DMS79 treated with DMSO at 0.1 percent for 48 hours (cell line): ENCODE measurements at regions not wholly inside any gene's neighbourhood (a gene's known extent, or its start where the extent isn't known, plus 50 kb on each side); places are given as distances from the start of the nearest gene placed in this dataset.
"Not testable (repeated sequence)": the region's sequence is repeated elsewhere in the genome, so short reads cannot be mapped to it uniquely, and the experiment has no call there.

Source experiments
- DNase-seq: peaks from one replicate; lab custom pipeline; 2025; lab: John Stamatoyannopoulos, UW

DNA sequence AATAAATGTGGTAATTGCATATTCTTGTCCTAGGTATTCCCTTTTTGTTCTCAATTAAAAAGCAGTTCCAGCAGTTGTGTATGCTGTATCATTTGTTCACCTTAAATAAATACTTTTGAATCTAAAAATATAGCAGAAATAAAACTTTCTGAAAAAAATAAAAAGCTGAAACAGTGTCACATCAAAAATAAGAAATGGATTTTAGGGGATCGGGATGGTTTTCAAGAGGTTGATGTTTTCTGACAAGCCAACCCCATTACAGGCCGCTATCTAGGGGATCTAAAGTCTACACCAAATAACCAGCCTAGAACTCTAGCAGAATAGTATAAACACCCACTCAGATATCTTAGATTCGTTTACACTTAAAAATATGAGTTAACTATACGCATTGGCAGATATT lies 95.4 kb upstream of the MAML3 start:
- DNase-seq, result no peak

DNA sequence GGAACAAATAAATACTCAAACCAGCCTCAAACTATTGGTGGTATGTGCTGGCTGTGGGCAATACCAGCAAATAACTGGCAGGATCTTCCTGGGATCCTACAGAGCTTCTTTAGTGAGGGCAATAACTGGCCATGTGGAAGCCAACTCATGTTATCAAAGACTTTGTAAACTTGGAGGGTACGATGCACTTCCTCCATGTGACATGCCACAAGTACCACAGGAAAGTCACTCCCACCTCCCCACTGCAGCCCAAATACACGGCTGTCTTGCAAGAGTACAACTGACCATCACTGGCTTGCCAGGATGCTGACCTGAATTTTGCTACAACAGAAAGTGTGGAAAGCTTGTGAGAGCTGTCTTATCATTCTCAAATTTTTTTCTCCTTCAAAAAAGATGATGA lies 93.3 kb upstream of the MAML3 start:
- no peak for DNase-seq

DNA sequence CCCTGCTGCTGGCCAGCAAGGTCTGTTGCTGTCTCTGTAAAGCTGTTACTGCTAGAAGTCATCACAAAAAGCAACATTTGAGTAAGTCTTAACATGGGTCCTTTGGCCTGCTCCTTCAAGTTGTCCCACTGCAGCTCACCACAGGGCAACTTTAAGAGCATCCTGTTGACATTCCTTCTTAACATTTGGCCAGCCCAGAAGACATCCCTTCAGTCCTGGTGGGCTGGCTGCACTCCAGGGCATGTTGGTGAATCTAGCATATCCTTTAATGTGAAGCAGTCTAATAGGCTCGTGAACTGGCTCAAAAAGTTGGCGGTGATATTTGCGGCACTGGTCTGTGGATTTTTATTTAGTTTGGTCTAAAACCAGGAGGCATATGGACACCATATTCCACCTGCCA lies 92.2 kb upstream of the MAML3 start:
- no peak for DNase-seq

DNA sequence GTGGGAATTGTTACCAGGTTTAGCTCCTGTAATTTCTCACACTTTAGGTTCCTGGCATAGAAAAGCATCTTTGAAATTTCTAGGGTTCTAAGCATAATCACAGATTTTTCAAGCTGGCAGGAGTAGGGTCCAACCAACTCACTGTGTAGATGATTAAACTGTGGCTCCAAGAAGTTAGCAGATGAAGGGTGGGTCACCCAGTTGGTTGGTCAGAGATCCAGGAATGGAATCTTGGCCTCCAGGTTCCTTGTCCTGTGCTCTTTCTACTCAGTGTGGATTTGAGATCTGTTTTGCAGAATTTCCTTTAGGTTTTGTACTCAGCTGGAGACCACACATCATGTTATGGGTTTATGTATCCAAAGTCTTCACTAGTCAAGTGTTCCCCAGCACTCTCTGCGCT lies 90.3 kb upstream of the MAML3 start:
- no peak for DNase-seq

DNA sequence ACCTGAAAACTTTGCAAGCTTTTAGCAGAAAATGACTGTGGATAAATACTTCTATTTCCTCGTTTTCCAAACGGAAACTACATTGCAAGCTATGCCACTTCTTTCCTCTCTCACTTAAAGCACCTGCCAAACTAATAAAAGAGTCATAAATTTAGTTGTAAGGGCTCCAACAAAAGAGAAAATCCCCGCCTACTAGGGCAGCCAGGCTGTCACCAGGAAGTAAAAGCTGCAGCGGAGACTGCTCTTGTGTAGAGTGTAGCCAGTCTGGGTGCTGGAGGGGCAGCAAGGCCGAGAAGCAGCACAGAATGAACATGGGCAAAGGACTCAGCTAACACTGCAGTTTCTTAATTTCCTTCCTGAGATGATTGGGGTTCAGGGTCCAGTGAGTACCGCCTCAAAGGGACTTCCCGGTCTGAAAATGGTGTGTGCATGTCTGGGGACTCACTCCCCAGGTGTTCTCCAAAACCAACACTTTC lies 89.3 kb upstream of the MAML3 start:
- DNase-seq, result peak; percentile 80

DNA sequence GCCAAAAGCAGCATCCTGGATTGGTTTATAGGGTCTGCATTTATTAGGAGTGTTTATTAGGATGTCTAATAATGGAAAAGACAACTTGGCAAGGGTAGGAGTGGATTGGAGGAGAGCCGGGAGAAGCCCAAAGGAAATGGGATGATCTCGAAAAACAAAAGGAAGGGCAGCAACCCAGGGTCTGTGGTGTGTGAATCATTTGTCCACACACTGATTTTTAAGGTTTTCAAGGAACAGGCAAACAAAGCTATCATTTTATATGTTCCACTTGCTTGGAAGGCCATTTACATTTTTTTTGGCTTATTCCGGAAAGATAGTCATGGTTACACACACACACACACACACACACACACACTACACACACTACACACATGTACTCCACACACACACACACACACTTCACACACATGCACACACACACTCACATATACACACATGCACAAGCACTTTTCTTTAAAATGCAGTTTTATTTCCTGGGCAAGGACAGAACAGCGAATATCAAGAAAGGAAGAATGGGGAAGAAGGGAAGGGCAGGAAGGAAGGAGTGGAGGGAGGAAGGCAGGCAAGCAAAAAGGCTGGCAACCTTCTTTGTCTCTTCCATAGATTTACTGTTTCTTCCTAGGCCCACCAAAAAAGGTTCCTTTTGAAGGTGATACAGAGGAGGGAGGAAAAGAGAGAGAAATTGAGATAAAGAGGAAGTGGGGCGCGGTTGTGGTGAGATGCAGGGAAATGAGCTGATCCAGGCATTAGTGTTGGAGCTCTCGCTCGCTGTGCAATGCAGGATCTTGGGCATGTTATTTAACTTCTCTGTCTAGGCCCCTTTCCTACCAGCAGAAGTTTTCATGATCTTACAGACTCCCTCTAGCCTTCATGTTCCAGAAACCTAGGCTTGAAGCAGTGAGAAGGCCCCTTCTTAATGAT lies 88.6 kb upstream of the MAML3 start:
- DNase-seq, result peak; percentile 6

DNA sequence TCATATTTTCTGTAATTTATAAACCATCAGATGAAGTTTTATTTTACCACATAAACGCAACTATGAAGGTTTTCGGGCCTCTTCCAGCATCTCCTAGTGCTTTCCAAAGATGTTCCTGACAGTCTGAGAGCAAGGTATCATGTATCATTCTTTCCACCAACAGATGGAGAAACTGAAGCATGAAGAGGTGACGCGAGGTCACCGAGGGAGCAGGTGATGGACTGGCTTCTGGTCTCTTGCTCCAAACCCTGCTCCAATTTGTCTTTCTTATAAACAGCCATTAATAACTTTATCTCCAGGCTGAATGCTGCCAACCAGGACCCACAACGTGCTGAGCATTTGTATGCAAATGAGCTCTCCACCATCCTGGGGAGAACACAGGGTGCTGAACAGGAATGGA lies 86.3 kb upstream of the MAML3 start:
- peak; percentile 50 for DNase-seq

DNA sequence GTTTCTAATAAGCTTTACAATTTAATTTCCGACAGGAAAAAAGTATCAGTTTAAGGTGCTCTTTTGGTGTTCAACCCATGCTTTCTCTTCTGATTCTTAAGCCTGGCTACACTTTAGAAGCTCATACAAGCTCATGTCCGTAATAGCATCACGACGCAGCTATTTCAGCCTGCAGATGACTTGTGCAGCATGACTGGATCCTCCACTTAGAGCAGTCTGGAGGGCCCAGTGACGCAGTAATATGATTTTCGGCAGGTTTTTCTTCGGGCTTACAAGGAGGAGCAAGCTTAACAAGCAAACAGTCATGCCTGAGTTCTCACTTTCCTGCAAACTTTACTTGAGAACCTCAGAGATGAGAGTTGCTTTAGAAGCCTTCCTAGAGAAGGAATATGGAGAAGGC lies 85.3 kb upstream of the MAML3 start:
- DNase-seq, result peak; percentile 67

DNA sequence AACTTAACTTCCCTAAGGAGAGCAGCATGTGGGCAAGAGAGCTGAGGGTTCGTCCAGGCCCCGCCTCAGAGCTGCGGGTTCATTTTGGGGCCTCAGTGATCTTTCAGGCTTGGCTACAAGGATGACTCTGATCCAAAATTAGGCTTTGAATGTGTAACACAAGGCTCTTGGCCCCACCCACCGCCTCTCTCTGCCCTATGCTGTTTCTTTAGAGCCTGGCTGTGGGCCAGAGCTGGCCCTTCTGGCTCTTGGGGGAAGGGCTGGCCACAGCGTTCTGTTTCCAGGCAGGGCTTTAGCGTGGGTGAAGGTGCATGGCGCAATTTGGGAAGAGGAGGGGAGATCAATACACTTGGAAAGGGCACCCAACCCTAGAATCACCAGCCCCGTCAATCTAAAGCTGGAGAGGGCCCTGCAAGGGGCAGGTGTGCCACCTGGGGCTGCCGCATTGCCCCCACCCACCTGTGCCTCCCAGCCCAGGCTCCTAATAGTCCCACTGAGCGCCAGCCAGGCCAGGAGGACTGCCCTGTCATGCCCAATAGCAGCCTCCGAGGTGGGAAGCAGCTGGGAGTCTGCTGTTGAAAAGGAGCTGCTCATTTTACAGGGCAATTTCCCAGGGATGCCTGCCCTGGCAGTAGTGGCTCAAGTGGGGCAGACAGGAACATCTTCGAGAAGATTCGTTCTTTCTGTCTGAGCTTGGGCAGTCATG lies 84.5 kb upstream of the MAML3 start:
- DNase-seq, result peak; percentile 69

DNA sequence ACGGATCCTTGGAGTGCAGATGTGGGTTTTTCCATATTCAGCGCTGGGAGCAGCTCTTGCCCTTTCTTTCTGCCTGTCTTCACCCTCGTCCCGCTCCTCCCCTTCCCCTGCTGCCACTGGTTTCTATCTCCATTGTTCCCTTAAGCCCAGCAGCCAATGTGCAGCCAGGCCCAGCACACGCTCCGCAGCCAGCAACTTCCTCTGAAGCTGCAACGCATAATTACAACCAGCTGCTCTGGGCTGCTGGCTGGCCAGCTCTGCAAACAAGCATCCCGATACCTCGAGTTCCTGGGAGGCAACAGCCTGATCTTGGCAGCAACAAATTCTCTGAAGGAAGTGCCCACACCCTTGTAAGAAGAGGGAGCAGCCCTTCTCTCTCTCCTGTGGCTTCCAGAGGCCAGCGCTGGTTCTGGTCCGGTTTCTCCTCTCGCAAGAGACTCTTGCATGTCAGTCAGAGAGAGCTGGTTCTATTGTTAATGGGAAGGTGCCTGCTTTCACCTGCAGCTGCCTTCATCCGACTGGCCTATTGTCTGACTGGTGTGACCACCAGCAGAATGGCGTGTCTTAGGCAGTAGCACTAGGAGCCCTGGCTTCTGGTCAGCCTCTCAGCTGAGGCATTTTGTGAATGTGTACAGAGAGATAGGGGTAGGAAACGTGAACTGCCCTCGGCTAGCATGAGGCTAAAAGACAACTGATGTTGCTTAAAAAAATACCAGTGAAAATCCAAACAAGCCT lies 83.8 kb upstream of the MAML3 start:
- peak; percentile 86 for DNase-seq

DNA sequence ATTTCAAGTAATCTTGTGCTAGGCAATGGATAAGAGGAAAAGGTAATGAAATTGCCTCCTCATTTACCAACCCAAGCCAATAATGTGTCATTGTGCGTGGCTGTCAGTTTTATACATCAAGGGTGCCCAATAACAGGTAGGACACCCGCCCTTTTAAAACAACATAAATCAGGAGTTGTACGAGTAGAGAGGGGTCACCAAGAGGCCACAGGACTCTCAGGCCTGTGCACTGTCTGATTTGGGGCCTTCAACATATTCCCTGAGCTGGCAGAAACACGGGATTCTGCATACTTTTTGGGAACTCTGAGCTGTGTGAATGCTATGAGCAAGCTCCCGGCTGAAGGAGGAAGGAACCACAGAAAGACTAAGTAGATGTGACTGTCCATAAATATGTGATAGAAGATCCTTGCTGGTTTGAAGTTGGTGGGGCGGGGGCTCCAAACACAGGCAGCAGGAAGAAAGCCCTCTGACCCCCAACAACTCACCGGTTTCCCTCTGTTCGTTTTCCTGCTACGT lies 82.7 kb upstream of the MAML3 start:
- no peak for DNase-seq

DNA sequence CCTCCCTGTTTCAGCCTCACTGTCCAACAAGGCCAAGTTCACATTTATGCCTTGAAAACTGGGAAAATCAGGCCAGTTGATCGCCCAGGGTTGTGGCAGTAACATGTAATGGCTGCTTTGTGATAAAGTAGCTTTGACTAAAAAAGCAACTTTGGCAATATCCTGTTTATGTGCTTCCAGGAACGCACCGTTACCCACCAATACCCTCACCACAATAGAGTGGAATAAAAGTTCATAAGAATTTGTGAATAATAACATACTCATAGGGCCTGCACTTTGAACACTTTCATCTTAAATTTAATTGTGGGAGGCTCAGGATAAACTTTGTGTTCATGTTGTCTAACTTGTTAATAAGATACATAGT lies 80.7 kb upstream of the MAML3 start:
- no peak for DNase-seq

DNA sequence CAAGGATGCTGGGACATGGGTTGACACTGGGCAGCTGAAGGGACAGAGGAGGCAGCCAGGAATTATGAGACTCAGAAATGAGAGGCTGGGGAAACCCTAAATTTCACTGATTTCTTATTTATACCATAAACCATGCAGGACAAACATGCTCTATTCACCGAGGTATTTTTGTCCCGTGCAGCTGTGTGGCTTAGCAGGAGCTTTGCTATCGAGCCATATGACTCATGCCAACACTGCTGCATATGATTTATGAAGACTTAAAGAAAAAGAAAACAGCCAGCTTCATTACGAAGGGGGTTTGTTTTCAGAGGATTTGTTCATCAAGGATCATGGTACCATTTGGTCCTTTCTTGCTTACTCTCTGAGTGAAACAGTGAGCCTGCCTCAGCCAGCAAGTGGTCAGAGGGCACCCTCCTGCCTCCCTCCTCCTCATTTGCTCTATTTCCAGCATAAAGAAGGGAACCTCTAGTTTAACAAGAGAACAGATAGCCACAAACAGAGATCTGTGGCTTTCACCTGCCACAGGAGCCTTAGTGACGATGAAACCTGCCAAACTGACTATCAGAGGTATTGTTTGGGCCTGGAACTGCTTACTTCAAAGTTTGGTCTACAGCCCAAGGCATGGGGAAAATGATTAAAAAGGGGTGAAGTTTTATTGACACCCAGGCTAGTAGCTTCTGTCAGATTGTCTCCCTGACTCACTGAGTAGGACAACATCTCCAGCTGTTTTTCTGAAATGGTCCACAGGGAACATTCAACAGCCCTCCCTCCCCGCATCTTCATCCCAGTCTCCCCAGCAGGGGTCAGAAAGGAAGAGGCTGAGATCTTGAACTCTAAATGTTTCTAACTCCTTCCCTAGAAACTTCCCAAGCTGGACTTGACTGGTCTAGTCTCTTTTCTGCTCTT lies 80.1 kb upstream of the MAML3 start:
- DNase-seq, result no peak

DNA sequence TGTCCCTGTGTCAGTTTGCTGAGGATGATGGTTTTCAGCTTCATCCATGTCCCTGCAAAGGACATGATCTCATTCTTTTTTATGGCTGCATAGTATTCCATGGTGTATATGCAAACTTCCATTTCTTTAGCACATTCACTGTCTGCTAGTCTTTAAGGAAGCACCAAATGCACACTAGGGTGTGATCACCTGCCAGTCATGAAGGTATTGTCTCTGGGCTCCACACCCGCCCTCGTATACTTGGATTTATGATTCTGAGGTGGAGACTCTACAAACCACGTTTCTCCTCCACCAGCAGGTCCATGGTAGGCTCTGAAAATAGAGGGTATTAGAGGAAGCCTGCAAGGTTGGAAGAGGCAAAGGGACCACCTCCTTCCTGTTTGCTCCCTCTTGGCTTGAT lies 75.9 kb upstream of the MAML3 start:
- no peak for DNase-seq

DNA sequence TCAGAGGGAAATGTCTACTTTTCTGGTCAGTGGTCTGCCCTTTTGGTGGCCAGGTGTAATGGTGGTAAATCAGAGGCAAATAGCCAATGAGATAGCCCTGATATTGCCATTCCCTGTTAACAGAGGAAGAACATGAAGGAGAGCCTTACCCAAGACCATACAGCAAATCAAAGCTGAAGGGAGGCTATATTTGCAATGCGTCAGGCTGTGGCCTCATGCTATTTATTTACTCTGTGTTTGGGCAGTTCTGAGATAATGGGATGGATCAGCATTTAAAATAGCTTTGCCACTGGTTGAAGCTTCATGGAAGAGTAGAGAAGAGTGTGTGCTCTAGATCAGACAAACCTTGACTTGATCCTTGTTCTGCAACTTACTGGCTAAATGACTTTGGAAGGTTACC lies 73.3 kb upstream of the MAML3 start:
- no peak for DNase-seq

DNA sequence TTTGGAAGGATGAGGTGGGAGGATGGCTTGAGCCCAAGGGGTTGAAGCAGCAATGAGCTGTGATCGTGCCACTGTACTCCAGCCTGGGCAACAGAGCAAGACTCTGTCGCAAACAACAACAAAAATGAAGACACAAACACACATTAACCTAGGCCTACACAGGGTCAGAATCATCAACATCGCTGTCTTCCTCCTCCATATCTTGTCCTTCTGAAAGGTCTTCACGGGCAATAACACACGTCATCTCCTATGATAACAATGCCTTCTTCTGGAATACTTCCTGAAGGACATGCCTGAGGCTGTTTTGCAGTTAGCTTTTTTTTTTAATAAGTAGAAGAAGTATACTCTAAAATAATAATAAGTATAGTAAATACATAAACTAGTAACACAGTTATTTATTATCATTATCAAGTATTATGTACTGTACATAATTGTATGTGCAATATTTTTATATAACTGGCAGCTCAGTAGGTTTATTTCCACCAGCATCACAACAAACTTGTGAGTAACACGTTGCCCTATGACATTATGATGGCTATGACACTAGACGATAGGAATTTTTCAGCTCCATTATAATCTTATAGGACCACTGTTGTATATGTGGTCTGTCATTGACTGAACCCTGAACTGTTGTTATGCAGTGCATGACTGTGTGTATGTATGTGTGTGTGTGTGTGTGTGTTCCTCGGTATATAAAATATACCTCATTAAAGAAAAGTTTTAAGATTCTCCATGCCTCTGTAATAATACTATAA lies 69.2 kb upstream of the MAML3 start:
- DNase-seq, result no peak

DNA sequence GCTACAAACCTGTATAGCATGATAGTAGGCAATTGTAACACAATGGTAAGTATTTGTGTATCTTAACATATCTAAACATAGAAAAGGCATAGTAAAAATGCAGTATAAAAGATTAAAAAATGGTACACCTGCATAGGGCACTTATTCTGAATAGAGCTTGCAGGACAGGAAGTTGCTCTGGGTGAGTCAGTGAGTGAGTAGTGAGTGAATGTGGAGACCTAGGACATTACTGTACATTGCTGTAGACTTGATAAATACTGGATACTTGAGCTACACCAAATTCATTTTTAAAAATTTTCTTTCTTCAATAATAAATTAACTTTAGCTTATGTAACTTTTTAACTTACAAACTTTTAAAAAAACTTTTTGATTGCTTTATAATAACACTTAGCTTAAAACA lies 68.2 kb upstream of the MAML3 start:
- no peak for DNase-seq

DNA sequence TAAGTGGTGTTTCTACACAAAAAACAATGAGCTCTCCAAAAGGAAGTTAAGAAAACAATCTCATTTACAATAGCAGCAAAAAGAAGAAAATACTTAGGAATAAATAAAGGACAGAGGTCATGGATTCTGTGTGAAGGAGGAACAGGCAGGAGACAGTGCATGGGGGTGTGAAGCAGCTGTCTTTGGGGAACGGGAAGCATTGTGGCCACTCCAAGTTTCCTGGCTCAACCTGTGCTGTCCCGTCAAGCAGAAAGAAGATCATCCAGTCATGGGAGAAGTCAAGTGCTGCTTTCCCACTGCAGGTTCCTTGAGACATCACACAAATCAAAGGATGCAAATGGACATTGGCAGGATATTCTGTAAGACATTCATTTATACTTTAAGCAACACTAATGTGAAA lies 66.1 kb upstream of the MAML3 start:
- no peak for DNase-seq

DNA sequence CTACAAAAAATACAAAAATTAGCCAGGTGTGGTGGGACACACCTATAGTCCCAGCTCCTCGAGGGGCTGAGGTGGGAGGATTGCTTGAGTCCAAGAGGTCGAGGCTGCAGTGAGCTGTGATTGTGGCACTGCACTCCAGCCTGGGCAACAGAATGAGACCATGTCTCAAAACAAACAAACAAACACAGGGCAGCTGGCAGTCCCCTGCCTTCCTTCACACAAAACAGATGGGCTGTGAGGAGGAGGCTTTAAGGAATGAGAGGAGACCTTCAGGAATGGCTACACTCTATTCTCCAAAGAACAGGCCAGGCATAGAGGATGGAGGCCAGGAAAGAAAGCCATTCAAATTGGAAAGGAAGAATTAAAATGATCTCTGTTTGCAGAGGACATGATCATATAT lies 65.6 kb upstream of the MAML3 start:
- no peak for DNase-seq

DNA sequence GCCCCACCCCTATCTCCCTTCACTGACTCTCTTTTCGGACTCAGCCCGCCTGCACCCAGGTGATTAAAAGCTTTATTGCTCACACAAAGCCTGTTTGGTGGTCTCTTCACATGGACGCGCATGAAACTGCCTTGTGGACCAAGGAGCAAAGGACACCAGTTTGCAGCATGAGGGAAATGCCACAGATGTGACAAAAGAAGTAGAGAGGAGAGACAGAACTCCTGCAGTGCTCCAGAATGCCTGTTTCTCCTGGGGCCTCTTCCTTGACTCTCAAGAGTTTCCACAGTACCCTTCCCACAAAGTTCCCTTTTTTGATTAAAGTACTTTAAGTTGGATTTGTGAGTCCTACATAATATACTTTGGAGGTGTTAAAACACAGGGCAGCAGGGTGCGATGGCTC lies 65.1 kb upstream of the MAML3 start:
- not testable (repeated sequence) for DNase-seq

DNA sequence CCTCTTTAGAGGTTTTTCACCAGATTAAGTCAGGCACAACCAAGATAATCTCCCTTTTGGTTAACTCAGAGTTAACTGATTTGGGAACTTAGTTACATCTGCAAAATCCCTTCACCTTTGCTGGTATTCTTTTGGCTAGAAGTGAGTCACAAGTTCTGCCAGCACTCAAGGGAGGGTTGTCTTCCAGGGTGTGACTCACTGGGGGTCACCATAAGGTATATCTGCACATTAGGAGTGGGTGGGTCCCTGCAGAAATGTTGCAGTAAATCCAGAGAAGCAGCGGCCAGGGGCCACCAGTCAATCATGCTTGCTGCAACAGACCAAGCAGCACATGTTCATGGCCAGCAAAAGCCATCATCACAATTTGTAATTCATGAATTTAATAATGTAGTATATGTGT lies 59.8 kb upstream of the MAML3 start:
- no peak for DNase-seq
